Fibroblast of lung (primary cell): ENCODE measurements at regions not wholly inside any gene's neighbourhood (a gene's known extent, or its start where the extent isn't known, plus 50 kb on each side); places are given as distances from the start of the nearest gene placed in this dataset.
"Not testable (repeated sequence)": the region's sequence is repeated elsewhere in the genome, so short reads cannot be mapped to it uniquely, and the experiment has no call there.

Experiments used
- DNase-seq, 2 donors: peaks; one replicate each; pipeline versions ENCODE4 v3.0.0 to v3.0.0-alpha.2; 2010; ENCODE audit warnings: low read depth in 2 of 2
- H2AFZ ChIP-seq: 2 replicates; pipeline ENCODE4 v1.5.1; 2012; ENCODE audit warnings: low read length, control low read depth, inconsistent platforms
- H3K27ac ChIP-seq: 2 replicates; pipeline ENCODE4 v1.5.1; 2011; ENCODE audit warnings: low read length, control low read depth; ENCODE audit not compliant: insufficient read depth
- H3K27me3 ChIP-seq: 2 replicates; pipeline ENCODE4 v1.5.1; 2011; ENCODE audit warnings: mild to moderate bottlenecking, low read length; ENCODE audit not compliant: control insufficient read depth, insufficient read depth
- H3K36me3 ChIP-seq: 2 replicates; pipeline ENCODE4 v1.5.1; 2011; ENCODE audit warnings: low read length; ENCODE audit not compliant: control insufficient read depth, insufficient read depth
- H3K4me1 ChIP-seq: 2 replicates; pipeline ENCODE4 v1.5.1; 2011; ENCODE audit warnings: low read length; ENCODE audit not compliant: control insufficient read depth, insufficient read depth; ENCODE audit errors: extremely low read depth
- H3K4me2 ChIP-seq: 2 replicates; pipeline ENCODE4 v1.5.1; 2011; ENCODE audit warnings: low read length, control low read depth; ENCODE audit not compliant: insufficient read depth; ENCODE audit errors: extremely low read depth
- H3K4me3 ChIP-seq, 4 experiments: fragments of 200-600 bp in 1 of 4; sonication (generic) in 1 of 4; replicated peaks in 1 of 4; 2 replicates each; pipeline ENCODE4 v1.5.1; 2011 to 2016; ENCODE audit warnings: low read length in 4 of 4, low read depth in 3 of 4, mild to moderate bottlenecking in 3 of 4, control low read depth in 2 of 4, inconsistent platforms in 1 of 4, mixed read lengths in 1 of 4; ENCODE audit not compliant: insufficient read depth in 1 of 4; ENCODE audit errors: control extremely low read depth in 1 of 4
- H3K79me2 ChIP-seq: 2 replicates; pipeline ENCODE4 v1.5.1; 2012; ENCODE audit warnings: mild to moderate bottlenecking, low read length, inconsistent platforms; ENCODE audit not compliant: control insufficient read depth, insufficient read depth
- H3K9ac ChIP-seq: 2 replicates; pipeline ENCODE4 v1.5.1; 2011; ENCODE audit warnings: mild to moderate bottlenecking, low read length, control low read depth; ENCODE audit not compliant: insufficient read depth
- H3K9me3 ChIP-seq: 2 replicates; pipeline ENCODE4 v1.5.1; 2012; ENCODE audit warnings: low read depth, low read length; ENCODE audit not compliant: control insufficient read depth, insufficient read depth
- H4K20me1 ChIP-seq: 2 replicates; pipeline ENCODE4 v1.5.1; 2011; ENCODE audit warnings: low read length; ENCODE audit not compliant: control insufficient read depth, insufficient read depth; ENCODE audit errors: extremely low read depth
- CTCF ChIP-seq, 2 donors: IDR thresholded peaks in 1 of 2; conservative IDR thresholded peaks in 1 of 2; 1 replicate in 1 of 2; 2 replicates in 1 of 2; pipeline ENCODE4 v1.5.1; 2011 to 2012; ENCODE audit warnings: low read length in 2 of 2, control low read depth in 1 of 2, inconsistent platforms in 1 of 2, low read depth in 1 of 2, mild to moderate bottlenecking in 1 of 2
- EZH2 ChIP-seq: IDR thresholded peaks from 2 replicates; pipeline ENCODE4 v1.5.1; 2012; ENCODE audit warnings: low read length, control low read depth, mild to moderate bottlenecking; ENCODE audit errors: missing control alignments

GRCh38 chrX:50967736-50968135, 57.2 kb downstream of the BMP15 start:
- Histone ChIP-seq H3K4me2 (no peak overlapping the region), H3K79me2 (no peaks in the 10 kb centered on the region), H3K4me3 (no peak overlapping the region), H2AFZ (no peak overlapping the region), H4K20me1 (no peaks in the 10 kb centered on the region), H3K27me3 (no peaks in the 10 kb centered on the region), H3K4me1 (no peaks in the 10 kb centered on the region), H3K27ac (no peak overlapping the region), H3K9ac (no peak overlapping the region), H3K9me3 (no peaks in the 10 kb centered on the region), H3K36me3 (no peaks in the 10 kb centered on the region)
- DNase-seq: peak in 1 of 2 donors; percentile 0
- TF ChIP-seq EZH2: no peak
- TF ChIP-seq CTCF (conservative IDR thresholded peaks at IDR 0.05 in 1 of 2, IDR thresholded peaks at IDR 0.05 in 1 of 2; ENCODE audit: low read depth in 1 of 2, low read length in 2 of 2): no peak

GRCh38 chrX:50968871-50969635, 58.5 kb downstream of the BMP15 start:
- DNase-seq, H3K9ac ChIP-seq: not testable (repeated sequence)

GRCh38 chrX:50971395-50971794, 60.9 kb downstream of the BMP15 start:
- no peaks in the 10 kb centered on the region for H3K4me1 ChIP-seq
- no peaks in the 10 kb centered on the region for H3K9me3 ChIP-seq
- no peaks in the 10 kb centered on the region for H3K36me3 ChIP-seq
- TF ChIP-seq EZH2 (no peak), CTCF (conservative IDR thresholded peaks at IDR 0.05 in 1 of 2, IDR thresholded peaks at IDR 0.05 in 1 of 2; ENCODE audit: low read depth in 1 of 2, low read length in 2 of 2) (no peak)
- H3K27me3 ChIP-seq: no peaks in the 10 kb centered on the region
- no peak overlapping the region for H2AFZ ChIP-seq
- H3K9ac ChIP-seq: no peak overlapping the region
- no peak overlapping the region for H3K4me2 ChIP-seq
- no peaks in the 10 kb centered on the region for H3K79me2 ChIP-seq
- H4K20me1 ChIP-seq: no peaks in the 10 kb centered on the region
- DNase-seq: peak; percentile 0 to 24
- H3K27ac ChIP-seq: no peak overlapping the region
- H3K4me3 ChIP-seq: no peak overlapping the region

More at GRCh38 chrX:50968871-50969635, 58.5 kb downstream of the BMP15 start:
- H2AFZ ChIP-seq, H3K27ac ChIP-seq, H4K20me1 ChIP-seq, H3K79me2 ChIP-seq, H3K4me1 ChIP-seq, H3K9me3 ChIP-seq, H3K27me3 ChIP-seq, H3K4me3 ChIP-seq, H3K36me3 ChIP-seq, H3K4me2 ChIP-seq: not testable (repeated sequence)
